SW 1271 (cell line): ENCODE measurements at regions not wholly inside any gene's neighbourhood (a gene's known extent, or its start where the extent isn't known, plus 50 kb on each side); places are given as distances from the start of the nearest gene placed in this dataset.
"Not testable (repeated sequence)": the region's sequence is repeated elsewhere in the genome, so short reads cannot be mapped to it uniquely, and the experiment has no call there.

Experiments used
- DNase-seq, 2 experiments: peaks; one replicate each; lab custom pipeline; 2025; lab: John Stamatoyannopoulos, UW

GRCh38 chr13:82571653-82572052 lies 1310.6 kb downstream of the SLITRK1 start:
- no peak for DNase-seq

DNA sequence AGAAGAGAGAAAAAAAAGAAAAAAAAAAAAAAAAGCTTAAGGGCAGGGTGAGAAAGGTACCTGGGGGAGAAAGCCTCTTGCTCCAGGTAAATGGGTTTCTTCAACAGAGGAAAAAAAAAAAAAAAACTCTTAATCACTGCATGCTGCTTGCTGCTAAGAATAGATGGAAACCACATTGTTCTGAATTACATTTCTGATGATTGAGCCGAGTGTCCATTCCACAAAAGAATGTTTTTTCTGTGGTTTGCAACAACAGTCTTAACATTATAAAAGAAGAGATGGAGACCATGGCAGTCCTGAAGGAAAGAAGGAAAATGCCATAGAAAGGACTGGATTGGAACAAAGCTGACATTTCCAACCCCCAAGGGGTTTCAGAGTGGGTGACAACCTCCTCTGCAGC lies 1312.7 kb downstream of the SLITRK1 start:
- no peak for DNase-seq

GRCh38 chr13:82566864-82567263 lies 1315.4 kb downstream of the SLITRK1 start:
- no peak for DNase-seq

- DNase-seq: no peak
Observed at GRCh38 chr13:82565201-82565600, 1317.1 kb downstream of the SLITRK1 start.

DNA sequence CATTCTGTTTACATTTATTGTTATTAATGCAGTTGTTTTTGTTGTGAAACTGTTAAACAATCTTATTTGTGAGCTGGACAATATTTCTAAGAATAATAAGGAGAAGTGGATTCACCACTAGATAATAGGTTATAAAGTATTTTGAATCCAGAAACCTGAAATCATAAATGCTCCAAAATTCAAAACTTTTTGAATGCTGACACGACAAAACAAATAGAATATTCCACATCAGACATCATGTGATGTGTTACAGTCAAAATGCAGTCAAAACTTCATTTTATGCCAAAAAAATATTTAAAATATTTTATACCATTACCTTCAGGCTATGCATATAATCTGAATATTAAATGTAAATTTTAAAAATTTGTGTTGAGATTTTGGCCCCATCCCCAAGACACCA lies 1321.4 kb downstream of the SLITRK1 start:
- DNase-seq: no peak

DNA sequence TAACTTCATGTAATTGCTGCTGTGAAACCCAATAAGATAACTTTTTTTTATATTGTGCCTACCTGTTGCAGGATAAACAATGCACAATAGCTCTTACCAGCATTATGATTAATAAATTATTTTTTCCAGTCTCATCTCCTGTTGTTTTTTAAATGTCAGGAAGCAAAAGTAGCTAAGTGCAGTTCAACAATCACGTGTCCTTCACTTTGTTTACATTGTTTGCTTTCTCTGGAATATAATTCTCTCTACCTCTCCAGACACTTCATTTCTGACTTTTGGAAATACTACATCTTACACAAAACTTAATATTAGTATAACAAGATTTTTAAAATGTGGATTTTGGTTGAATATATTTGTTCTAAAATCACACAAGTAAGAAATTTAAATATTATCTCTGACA lies 1359.4 kb downstream of the SLITRK1 start:
- DNase-seq: no peak

- no peak for DNase-seq
Observed at GRCh38 chr13:82506805-82507414, 1375.4 kb downstream of the SLITRK1 start.

DNA sequence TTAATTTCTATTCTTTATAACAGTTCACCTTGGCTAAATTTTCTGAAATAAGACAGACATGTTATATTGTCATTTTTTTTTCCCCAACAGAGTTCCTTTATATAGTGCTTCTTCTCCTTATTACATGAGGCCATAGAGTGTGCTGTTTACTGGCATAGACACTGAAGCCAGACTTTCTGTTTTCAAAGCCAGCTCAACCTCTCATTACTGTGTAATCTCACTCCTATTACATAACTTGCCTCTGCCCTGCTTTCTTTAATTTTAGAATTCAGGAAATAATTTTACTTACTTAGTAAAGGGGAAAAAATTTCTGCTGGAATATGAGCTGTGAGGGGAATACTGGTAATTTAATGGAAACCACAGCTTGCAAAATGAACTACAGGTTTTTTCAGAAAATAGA lies 1380.4 kb downstream of the SLITRK1 start:
- DNase-seq: no peak

DNA sequence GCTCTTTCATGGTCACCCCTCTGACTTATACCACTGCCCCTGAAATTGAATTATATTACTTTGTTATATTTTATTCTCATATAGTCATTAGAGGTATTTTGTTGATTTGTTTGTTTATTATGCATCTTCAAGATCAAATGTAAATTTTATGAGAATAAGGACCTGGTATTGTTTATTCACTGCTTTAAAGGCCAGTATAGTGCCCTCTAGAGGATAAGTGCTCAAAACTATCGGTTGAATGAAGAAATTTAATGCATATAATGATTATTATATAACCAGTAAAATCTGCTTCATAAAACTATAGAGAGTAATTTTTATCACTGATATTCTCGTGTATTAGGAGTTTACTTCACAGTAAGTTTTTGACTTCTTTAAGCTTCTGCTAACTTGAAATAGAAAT lies 1401.9 kb downstream of the SLITRK1 start:
- peak in 1 of 2 experiments; percentile 34 for DNase-seq

- no peak for DNase-seq
Observed at GRCh38 chr13:82477436-82477835, 1404.8 kb downstream of the SLITRK1 start.

DNA sequence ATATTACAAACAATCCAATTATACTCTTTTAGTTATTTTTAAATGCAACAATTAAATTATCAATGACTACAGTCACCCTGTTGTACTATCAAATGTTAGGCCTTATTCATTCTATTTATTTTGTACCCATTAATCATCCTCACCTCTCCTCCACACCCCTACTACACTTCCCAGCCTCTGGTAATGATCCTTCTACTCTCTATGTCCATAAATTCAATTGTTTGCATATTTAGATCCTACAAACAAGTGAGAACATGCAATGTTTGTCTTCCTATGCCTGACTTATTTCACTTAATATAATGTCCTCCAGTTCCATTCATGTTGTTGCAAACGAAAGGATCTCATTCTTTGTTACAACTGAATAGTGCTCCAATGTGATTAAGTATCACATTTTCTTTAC lies 1414.6 kb downstream of the SLITRK1 start:
- DNase-seq: no peak

GRCh38 chr13:82459575-82459974 lies 1422.7 kb downstream of the SLITRK1 start:
- not testable (repeated sequence) for DNase-seq

GRCh38 chr13:82458169-82458568 lies 1424.1 kb downstream of the SLITRK1 start:
- no peak for DNase-seq

- not testable (repeated sequence) for DNase-seq
Observed at GRCh38 chr13:82457548-82457947, 1424.7 kb downstream of the SLITRK1 start.

DNA sequence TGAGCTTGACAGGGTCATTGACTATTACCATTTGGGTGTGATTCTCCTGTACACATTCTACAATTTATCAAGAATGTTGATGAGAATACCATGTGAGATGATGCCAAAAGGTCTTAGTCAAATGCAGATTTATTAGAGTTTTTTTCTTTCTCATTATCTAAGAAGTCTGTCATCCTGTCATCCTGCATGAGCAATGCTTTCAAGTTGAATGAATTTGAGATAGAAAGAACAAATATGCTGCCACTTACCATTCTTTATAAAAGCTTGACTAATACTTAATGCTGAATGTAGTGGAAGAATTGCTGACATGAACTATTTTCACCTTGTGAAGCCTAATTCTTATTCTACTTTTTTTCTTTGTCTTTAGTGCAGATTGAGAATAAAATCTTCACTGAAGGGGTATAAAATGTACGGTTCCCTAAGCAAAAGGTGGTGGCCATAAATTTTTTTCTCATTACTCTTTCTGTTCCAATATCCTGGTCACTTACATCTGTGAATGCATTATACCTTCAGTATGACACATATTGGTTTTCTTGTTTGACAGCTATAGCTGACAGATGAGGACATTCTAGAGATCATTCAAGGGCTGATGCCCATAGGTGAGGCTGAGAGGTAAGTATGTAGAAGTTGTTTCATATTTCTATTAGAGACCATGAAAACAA lies 1434.7 kb downstream of the SLITRK1 start:
- DNase-seq: no peak

- no peak for DNase-seq
Observed at GRCh38 chr13:82439159-82439904, 1442.9 kb downstream of the SLITRK1 start.

DNA sequence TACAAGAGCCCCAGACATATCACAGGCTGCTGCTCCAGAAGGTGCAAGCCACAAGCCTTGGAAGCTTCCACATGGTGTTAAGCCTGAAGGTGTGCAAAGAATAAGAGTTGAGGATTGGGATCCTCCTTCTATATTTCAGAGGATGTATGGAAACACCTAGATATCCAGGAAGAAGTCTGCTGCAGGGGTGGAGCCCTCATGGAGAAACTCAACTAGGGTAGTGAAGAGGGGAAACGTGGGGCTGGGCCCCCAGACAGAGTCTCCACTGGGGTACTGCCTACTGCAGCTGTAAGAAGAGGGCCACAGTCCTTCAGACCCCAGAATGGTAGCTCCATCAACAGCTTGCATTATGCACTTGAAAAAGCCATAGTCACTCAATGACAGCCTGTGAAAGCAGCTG lies 1444.0 kb downstream of the SLITRK1 start:
- no peak for DNase-seq

- DNase-seq: no peak
Observed at GRCh38 chr13:82436099-82436585, 1446.1 kb downstream of the SLITRK1 start.

GRCh38 chr13:82432949-82433348 lies 1449.3 kb downstream of the SLITRK1 start:
- no peak for DNase-seq

GRCh38 chr13:82412749-82413148 lies 1469.5 kb downstream of the SLITRK1 start:
- DNase-seq: no peak

DNA sequence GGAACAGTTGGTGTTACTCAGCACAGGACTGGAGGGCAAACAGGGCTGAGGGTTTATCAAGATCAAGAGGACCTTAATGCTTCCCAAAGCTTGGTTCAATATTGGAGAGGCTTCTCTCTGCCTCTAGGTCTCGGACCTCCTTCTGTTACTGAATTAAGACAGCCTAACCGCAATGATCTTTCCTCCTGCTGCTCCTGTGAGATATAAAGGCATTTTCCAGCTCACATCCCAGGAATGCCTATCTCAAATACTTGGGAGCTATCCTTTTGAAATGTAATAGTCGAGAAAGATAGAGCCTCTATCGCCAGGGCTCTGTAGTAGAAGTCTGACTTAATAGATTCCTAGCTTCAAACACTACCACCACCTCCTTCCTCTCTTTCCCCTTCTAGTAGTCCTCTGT lies 1475.0 kb downstream of the SLITRK1 start:
- DNase-seq: no peak

DNA sequence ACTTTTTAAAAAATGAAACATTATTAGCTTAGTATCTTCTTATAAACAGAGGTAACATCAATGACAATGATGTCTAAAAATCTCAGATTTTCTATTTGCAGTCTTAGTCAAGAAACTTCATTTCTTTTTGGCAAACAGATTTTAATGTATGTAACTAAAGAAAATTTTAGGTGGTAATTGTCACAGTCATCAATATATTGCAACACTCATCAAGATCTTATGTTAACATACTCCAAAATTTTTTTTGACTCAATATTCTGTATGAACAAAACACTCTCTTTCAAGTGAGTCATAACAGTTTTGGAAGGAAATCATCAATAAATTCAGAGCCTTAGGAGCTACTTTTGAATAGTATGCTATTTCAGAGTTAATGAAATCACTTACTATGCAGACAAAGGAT lies 1507.6 kb downstream of the SLITRK1 start:
- DNase-seq: no peak

DNA sequence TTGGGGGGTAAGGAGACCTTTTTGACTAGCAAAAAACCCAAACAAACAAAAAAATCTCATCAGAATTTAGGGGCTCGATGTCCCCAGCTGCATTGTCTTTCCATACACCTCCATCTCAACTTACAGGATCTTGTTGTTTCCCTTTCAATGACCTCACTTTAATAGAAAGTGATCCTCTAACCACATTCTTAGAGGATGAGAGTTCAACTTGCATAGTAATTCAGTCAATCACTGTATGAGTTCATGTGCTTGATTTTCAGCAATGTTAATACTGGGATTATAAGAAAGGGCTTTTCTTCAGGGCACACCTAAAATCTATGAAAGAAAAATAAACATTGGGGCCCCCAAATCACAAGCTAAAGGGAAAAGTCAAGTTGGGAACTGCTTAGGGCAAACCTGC lies 1512.0 kb downstream of the SLITRK1 start:
- DNase-seq: no peak
